Activated naive CD4-positive, alpha-beta T cell (primary cell): ENCODE measurements at regions not wholly inside any gene's neighbourhood (a gene's known extent, or its start where the extent isn't known, plus 50 kb on each side); places are given as distances from the start of the nearest gene placed in this dataset.

Source experiments
- DNase-seq, 4 experiments: peaks; one replicate each; lab custom pipeline; 2025; lab: John Stamatoyannopoulos, UW

- DNase-seq: no peak
Observed at GRCh38 chr7:440059-440749, 79.4 kb downstream of the PDGFA start.

GRCh38 chr7:441684-442421 is 77.8 kb downstream of the PDGFA start:
- no peak for DNase-seq

GRCh38 chr7:442457-442856 is 77.2 kb downstream of the PDGFA start:
- DNase-seq: no peak

DNA sequence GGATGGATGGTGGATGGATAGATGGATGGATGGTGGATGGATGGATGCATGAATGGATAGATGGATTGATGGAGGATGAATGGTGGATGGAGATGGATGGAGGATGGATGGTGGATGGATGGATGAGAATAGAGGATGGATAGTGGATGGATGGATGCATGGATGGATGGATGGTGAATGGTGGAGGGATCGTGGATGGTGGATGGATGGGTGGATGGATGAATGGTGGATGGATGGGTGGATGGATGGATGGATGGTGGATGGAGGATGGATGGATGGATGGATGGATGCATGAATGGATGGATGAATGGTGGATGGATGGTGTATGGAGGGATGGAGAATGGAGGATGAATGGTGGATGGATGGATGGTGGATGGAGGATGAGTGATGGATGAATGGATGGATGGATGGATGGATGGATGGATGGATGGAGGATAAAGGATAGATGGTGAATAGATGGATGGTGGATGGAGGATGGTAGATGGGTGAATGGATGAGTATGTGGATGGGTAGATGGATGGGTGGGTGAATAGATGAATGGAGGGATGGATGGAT is 76.3 kb downstream of the PDGFA start:
- no peak for DNase-seq

DNA sequence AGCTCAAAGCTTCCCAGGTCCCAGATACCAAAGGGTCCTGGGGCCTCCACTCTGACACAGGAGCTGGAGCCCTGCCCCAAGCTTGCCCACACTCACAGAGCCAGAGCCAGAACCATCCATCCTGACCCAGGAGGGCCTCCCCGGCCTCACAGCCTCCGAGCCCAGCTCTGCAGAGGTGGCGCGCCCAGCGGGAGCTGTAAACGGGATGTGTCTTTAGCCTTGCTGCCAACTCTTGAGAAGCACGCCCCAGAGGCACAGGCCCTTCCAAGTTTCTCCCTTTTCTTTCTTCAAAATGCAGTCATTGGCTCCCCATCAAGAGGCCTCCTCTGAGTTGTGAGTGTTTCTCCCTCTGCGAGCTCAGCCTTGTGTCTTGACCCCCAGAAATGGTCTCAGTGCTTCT is 75.0 kb downstream of the PDGFA start:
- DNase-seq: no peak

GRCh38 chr7:445020-445419 is 74.6 kb downstream of the PDGFA start:
- no peak for DNase-seq

GRCh38 chr7:445563-446288 is 73.9 kb downstream of the PDGFA start:
- no peak for DNase-seq

GRCh38 chr7:446289-446935 is 73.2 kb downstream of the PDGFA start:
- DNase-seq: no peak
